ENCODE measurements at regions not wholly inside any gene's neighbourhood (a gene's known extent, or its start where the extent isn't known, plus 50 kb on each side); places are given as distances from the start of the nearest gene placed in this dataset.

DNA sequence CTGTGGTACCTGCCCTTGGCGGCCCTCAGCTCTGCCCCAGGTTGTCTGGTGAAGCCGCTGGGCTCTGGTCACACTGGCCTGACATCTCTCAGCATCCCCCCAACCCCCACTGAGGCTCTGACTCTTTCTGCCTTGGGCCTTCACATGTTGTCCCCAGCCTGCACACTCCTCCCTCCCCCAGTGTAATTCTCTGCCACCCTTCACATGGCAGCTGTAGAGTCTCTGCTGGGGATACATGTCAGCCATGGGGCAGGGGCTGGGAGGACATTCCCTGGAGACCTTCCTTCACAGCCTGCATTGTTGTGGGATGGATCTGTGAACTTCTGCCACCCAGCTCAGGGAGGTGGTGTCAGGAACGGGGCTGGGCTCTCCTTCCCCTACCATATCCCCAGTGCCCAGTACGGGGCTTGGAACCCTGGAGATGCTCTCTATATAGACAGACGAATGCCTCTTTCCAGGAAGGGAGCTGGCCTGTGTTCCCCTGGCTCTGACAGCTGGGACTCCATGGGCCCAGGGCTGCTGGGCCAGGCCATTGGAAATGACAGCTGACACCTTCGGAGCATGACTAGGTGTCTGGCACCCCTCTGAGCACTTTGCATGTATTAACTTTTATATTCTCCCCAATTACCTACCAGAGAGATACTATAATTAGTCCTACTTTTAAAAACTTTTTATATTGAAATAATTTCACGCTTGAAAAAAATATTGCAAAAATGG, 151.5 kb downstream of the INHBB start:
- Mint-ChIP-seq H3K4me1 (ENCODE audit: low read depth) (no peaks in the 10 kb centered on the region), H3K27me3 (ENCODE audit: low read depth) (peaks cover 6% of the 10 kb centered on the region), H3K4me3 (no peak overlapping the region), H3K36me3 (ENCODE audit: low read depth) (no peaks in the 10 kb centered on the region), H3K27ac (no peak overlapping the region), H3K9me3 (no peaks in the 10 kb centered on the region)

DNA sequence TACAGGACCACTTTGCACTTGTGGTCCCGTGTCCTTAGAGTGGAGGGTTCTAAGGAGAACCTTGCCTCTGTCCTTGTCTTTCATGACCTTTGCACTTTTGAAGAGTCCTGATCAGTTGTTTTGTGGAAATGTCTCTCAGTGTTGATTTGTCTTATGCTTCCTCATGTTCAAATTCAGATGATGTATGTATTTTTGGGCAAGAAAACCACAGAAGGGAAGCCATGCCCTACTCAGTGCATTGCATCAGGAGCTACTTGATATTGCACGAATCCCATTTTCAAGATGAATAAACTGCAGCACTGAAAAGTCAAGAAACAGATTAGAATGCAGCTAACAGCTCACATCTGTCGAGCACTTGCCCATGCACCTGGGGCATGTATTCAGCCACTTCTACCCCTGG, 152.2 kb downstream of the INHBB start:
- H3K36me3 Mint-ChIP-seq (ENCODE audit: low read depth) = no peaks in the 10 kb centered on the region
- H3K9me3 Mint-ChIP-seq = no peaks in the 10 kb centered on the region
- peaks cover 3% of the 10 kb centered on the region for H3K27me3 Mint-ChIP-seq (ENCODE audit: low read depth)
- H3K4me3 Mint-ChIP-seq = no peak overlapping the region
- no peak overlapping the region for H3K27ac Mint-ChIP-seq
- no peaks in the 10 kb centered on the region for H3K4me1 Mint-ChIP-seq (ENCODE audit: low read depth)

GRCh38 chr2:120498576-120499394, 152.8 kb downstream of the INHBB start:
- Mint-ChIP-seq H3K4me3 (no peak overlapping the region), H3K4me1 (ENCODE audit: low read depth) (no peaks in the 10 kb centered on the region), H3K27me3 (ENCODE audit: low read depth) (no peaks in the 10 kb centered on the region), H3K9me3 (no peaks in the 10 kb centered on the region), H3K36me3 (ENCODE audit: low read depth) (no peaks in the 10 kb centered on the region), H3K27ac (no peak overlapping the region)

DNA sequence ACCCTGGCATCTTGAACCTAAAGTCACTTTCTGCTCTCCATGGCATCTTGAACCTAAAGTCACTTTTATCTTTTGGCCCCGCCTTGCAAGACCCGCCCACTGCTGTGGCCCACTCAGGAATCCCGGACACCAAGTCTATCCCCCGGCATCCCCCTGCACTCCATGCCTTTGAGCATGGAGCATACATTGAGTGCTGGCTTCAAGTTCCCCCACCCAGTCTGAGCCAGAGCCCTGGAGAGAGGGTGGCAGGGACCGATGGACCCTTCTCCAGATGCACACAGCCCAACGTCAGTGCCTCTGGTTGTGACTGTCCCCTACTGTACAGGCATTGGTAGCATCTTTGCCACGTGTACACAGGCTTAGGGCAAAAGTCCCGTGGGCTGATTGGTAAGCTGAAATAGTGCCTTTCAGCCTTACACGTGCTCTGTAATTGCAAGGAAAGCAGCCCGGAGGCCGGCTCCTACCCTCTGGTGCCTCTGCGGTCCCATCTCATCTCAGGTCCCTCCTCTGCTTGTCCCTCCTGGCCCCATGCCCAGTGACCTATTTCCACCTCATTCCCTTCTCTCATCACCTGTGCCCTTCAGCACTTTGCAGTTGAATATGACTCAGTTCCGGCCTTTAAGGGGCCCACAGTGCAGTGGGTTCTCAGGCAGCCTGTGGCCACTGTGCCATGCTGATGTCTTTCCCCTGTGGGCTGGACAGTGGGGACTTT, 154.0 kb downstream of the INHBB start:
- H3K36me3 Mint-ChIP-seq (ENCODE audit: low read depth) = no peaks in the 10 kb centered on the region
- no peaks in the 10 kb centered on the region for H3K9me3 Mint-ChIP-seq
- no peaks in the 10 kb centered on the region for H3K4me1 Mint-ChIP-seq (ENCODE audit: low read depth)
- H3K4me3 Mint-ChIP-seq = no peak overlapping the region
- H3K27ac Mint-ChIP-seq = no peak overlapping the region
- no peaks in the 10 kb centered on the region for H3K27me3 Mint-ChIP-seq (ENCODE audit: low read depth)

- Mint-ChIP-seq H3K27me3 (ENCODE audit: low read depth) (no peaks in the 10 kb centered on the region), H3K9me3 (no peaks in the 10 kb centered on the region), H3K36me3 (ENCODE audit: low read depth) (no peaks in the 10 kb centered on the region), H3K4me3 (no peak overlapping the region), H3K27ac (no peak overlapping the region), H3K4me1 (ENCODE audit: low read depth) (no peaks in the 10 kb centered on the region)
Observed at GRCh38 chr2:120501591-120501990, 155.7 kb downstream of the INHBB start.

DNA sequence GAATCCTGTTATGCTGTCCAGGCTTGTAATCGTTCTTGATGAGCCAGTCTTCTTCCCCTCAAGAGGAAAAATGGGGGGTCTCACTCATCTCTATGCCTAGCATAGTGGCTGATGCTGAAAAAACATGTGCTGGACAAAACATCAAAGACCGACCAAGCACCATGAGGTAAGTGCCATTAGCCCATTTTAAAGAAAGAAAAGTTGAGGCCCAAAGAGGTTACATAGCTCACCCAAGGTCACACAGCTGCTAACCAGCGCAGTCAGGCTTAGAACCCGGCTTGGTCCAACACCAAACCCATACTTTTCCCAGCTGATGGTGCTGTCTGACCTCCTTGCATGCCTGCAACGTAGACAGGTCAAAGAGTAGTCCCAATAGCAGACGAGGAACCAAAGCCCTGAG, 156.4 kb downstream of the INHBB start:
- H3K9me3 Mint-ChIP-seq = no peaks in the 10 kb centered on the region
- H3K36me3 Mint-ChIP-seq (ENCODE audit: low read depth) = no peaks in the 10 kb centered on the region
- H3K4me3 Mint-ChIP-seq = no peak overlapping the region
- no peaks in the 10 kb centered on the region for H3K27me3 Mint-ChIP-seq (ENCODE audit: low read depth)
- H3K27ac Mint-ChIP-seq = no peak overlapping the region
- no peaks in the 10 kb centered on the region for H3K4me1 Mint-ChIP-seq (ENCODE audit: low read depth)

GRCh38 chr2:120502761-120503160, 156.8 kb downstream of the INHBB start:
- H3K9me3 Mint-ChIP-seq = no peaks in the 10 kb centered on the region
- H3K27ac Mint-ChIP-seq = no peak overlapping the region
- no peaks in the 10 kb centered on the region for H3K36me3 Mint-ChIP-seq (ENCODE audit: low read depth)
- H3K27me3 Mint-ChIP-seq (ENCODE audit: low read depth) = no peaks in the 10 kb centered on the region
- no peaks in the 10 kb centered on the region for H3K4me1 Mint-ChIP-seq (ENCODE audit: low read depth)
- H3K4me3 Mint-ChIP-seq = no peak overlapping the region

DNA sequence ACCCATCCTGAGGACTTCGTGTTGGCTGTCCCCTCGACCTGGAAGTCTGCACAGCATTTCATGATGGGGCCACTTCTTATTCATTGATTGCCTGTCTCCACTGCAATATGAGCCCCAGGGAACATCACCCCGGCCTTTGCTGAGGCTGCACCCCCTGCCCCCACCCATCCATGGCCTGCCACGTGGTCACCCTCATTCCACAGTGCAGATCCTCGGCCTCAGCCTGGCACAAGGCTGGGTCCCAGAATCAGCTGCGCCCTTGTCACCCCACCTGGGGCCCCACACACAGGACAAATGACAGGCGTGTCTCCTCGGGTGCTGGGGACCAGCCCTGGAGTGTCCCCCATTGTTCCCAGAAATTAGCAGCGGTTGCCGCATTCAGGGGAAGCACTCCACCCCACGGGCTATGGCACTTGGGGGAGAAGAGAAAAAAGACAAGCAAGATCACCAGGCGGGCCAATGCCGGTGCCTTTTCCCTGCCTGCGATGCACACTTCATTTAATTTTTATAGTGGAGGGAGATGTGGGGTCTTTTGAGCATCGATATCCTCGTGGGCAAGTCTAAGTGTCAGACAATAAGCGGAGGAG, 157.4 kb downstream of the INHBB start:
- Mint-ChIP-seq H3K27me3 (ENCODE audit: low read depth) (no peaks in the 10 kb centered on the region), H3K4me1 (ENCODE audit: low read depth) (no peaks in the 10 kb centered on the region), H3K9me3 (no peaks in the 10 kb centered on the region), H3K36me3 (ENCODE audit: low read depth) (no peaks in the 10 kb centered on the region), H3K27ac (no peak overlapping the region), H3K4me3 (no peak overlapping the region)

- Mint-ChIP-seq H3K36me3 (ENCODE audit: low read depth) (no peaks in the 10 kb centered on the region), H3K4me3 (no peak overlapping the region), H3K4me1 (ENCODE audit: low read depth) (no peaks in the 10 kb centered on the region), H3K27me3 (ENCODE audit: low read depth) (no peaks in the 10 kb centered on the region), H3K9me3 (no peaks in the 10 kb centered on the region), H3K27ac (no peak overlapping the region)
Observed at GRCh38 chr2:120503793-120504571, 158.0 kb downstream of the INHBB start.

DNA sequence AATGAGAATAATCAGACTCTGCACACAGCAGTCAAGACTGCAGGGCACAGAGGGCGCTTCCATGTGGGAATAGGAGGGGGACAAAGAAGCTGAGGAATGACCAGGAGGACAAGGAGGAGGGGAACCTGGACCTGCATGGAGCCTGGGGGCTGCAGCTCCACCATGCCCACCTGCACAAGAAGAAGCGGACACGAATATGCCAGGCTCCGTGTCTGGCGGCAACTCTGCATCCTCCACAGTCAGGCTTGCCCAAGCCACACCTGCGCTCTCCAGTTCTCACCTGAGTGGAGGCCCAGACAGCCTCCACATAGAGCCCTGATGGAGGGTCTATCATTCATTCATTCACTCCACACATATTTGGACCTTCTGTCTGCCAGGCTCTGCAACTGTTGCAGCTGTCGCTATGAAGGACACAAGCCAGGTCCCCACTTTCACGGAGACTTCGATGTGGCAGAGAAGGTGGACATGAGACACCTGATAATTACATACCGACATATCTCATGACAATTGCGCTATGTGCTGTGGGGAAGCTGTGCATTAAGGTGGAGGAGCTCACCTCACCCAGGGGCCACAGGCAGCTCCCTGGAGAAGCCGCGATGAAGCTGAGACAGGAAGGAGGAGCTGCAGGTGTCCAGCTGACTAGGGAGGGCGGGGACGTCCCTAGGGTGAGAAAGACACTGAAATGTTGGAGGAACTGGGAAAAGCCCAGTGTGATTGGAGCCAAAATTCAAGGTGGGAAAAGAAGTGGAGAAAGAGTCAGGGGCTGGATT, 159.2 kb downstream of the INHBB start:
- Mint-ChIP-seq H3K4me3 (no peak overlapping the region), H3K27ac (no peak overlapping the region), H3K4me1 (ENCODE audit: low read depth) (no peaks in the 10 kb centered on the region), H3K36me3 (ENCODE audit: low read depth) (no peaks in the 10 kb centered on the region), H3K9me3 (no peaks in the 10 kb centered on the region), H3K27me3 (ENCODE audit: low read depth) (no peaks in the 10 kb centered on the region)

GRCh38 chr2:120508567-120509041, 162.7 kb downstream of the INHBB start:
- no peaks in the 10 kb centered on the region for H3K4me1 Mint-ChIP-seq (ENCODE audit: low read depth)
- no peaks in the 10 kb centered on the region for H3K9me3 Mint-ChIP-seq
- no peaks in the 10 kb centered on the region for H3K27me3 Mint-ChIP-seq (ENCODE audit: low read depth)
- H3K27ac Mint-ChIP-seq = no peak overlapping the region
- H3K4me3 Mint-ChIP-seq = no peak overlapping the region
- no peaks in the 10 kb centered on the region for H3K36me3 Mint-ChIP-seq (ENCODE audit: low read depth)

GRCh38 chr2:120509213-120509815, 163.4 kb downstream of the INHBB start:
- H3K4me3 Mint-ChIP-seq = no peak overlapping the region
- H3K9me3 Mint-ChIP-seq = no peaks in the 10 kb centered on the region
- H3K27ac Mint-ChIP-seq = no peak overlapping the region
- H3K4me1 Mint-ChIP-seq (ENCODE audit: low read depth) = no peaks in the 10 kb centered on the region
- no peaks in the 10 kb centered on the region for H3K36me3 Mint-ChIP-seq (ENCODE audit: low read depth)
- H3K27me3 Mint-ChIP-seq (ENCODE audit: low read depth) = no peaks in the 10 kb centered on the region
